CD8-positive, alpha-beta memory T cell (primary cell): ENCODE measurements at regions not wholly inside any gene's neighbourhood (a gene's known extent, or its start where the extent isn't known, plus 50 kb on each side); places are given as distances from the start of the nearest gene placed in this dataset.
"Not testable (repeated sequence)": the region's sequence is repeated elsewhere in the genome, so short reads cannot be mapped to it uniquely, and the experiment has no call there.

Experiments
- CTCF ChIA-PET: fragments of 350-600 bp; sonication (Branson Sonifier 250); formaldehyde crosslinking; loops from one replicate; lab custom pipeline; 2021; ENCODE audit warnings: antibody characterized with exemption; lab: Charles Lee
- POLR2A ChIA-PET: fragments of 350-600 bp; sonication (Branson Sonifier 250); formaldehyde crosslinking; loops from one replicate; lab custom pipeline; 2021; ENCODE audit warnings: antibody characterized with exemption; lab: Charles Lee
- DNase-seq, 5 donors: peaks; one replicate each; pipeline versions ENCODE4 v3.0.0 to v3.0.0-alpha.2; 2020 to 2022; ENCODE audit warnings: mixed read lengths in 1 of 5
- H3K27ac ChIP-seq: one replicate; pipeline ENCODE4 v1.7.0; 2013; ENCODE audit warnings: low read depth, mild to moderate bottlenecking, low read length, moderate library complexity
- H3K27me3 ChIP-seq: 2 replicates; pipeline ENCODE4 v1.7.0; 2013; ENCODE audit warnings: low read length, mild to moderate bottlenecking; ENCODE audit not compliant: insufficient read depth, poor library complexity, severe bottlenecking
- H3K36me3 ChIP-seq: 2 replicates; pipeline ENCODE4 v1.7.0; 2013; ENCODE audit warnings: mild to moderate bottlenecking, low read length, moderate library complexity; ENCODE audit not compliant: insufficient read depth
- H3K4me1 ChIP-seq: 2 replicates; pipeline ENCODE4 v1.7.0; 2013; ENCODE audit warnings: mild to moderate bottlenecking, low read length, moderate library complexity; ENCODE audit not compliant: insufficient read depth
- H3K4me3 ChIP-seq: 2 replicates; pipeline ENCODE4 v1.7.0; 2013; ENCODE audit warnings: mild to moderate bottlenecking, low read length
- H3K9me3 ChIP-seq: 2 replicates; pipeline ENCODE4 v1.7.0; 2013; ENCODE audit warnings: mild to moderate bottlenecking, low read length
- H3K27ac Mint-ChIP-seq, 8 donors: one replicate each; pipeline ENCODE4 v1.8.0; 2020 to 2021; ENCODE audit warnings: mixed read lengths in 8 of 8, mild to moderate bottlenecking in 6 of 8, inconsistent platforms in 3 of 8, moderate library complexity in 3 of 8
- H3K27me3 Mint-ChIP-seq, 2 donors: one replicate each; pipeline ENCODE4 v1.8.0; 2020 to 2021; ENCODE audit warnings: mixed read lengths in 2 of 2, mild to moderate bottlenecking in 1 of 2, moderate library complexity in 1 of 2
- H3K36me3 Mint-ChIP-seq, 3 donors: one replicate each; pipeline ENCODE4 v1.8.0; 2020 to 2021; ENCODE audit warnings: mixed read lengths in 3 of 3, inconsistent platforms in 1 of 3, mild to moderate bottlenecking in 1 of 3
- H3K4me1 Mint-ChIP-seq, 3 donors: one replicate each; pipeline ENCODE4 v1.8.0; 2020 to 2021; ENCODE audit warnings: mixed read lengths in 3 of 3, inconsistent platforms in 1 of 3, mild to moderate bottlenecking in 1 of 3
- H3K4me3 Mint-ChIP-seq, 7 donors: one replicate each; pipeline ENCODE4 v1.8.0; 2020 to 2021; ENCODE audit warnings: mixed read lengths in 7 of 7, mild to moderate bottlenecking in 6 of 7, moderate library complexity in 4 of 7, inconsistent platforms in 2 of 7
- H3K9me3 Mint-ChIP-seq, 5 donors: one replicate each; pipeline ENCODE4 v1.8.0; 2020 to 2022; ENCODE audit warnings: mixed read lengths in 5 of 5, mild to moderate bottlenecking in 3 of 5, moderate library complexity in 2 of 5, inconsistent platforms in 1 of 5

DNA sequence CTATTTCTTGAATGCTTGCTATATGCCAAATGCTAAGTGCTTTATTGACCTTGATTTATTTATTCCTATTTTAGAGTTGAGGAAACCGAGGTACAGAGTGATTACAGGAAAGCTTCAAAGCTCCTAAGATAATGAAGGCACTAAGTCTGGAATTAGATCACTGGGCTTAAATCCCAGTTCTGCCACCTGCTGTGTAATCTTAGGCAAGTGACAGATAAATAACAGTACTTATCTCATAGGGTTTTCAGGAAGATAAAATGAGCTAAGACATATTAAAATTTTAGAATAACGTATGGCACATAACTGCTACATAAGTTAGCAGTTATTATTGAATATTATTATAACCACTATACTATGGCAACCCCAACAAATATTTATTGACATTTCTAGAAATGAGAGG, 843.8 kb downstream of the DTWD2 start:
- Mint-ChIP-seq H3K27me3 (no peaks in the 10 kb centered on the region), H3K27ac (no peak overlapping the region), H3K4me3 (no peak overlapping the region), H3K4me1 (no peaks in the 10 kb centered on the region), H3K9me3 (peaks cover 5 to 25% (median 10%) of the 10 kb centered on the region in 5 donors), H3K36me3 (no peaks in the 10 kb centered on the region)
- POLR2A ChIA-PET = no interaction called here
- H3K27ac ChIP-seq = no peak overlapping the region
- H3K4me1 ChIP-seq = no peaks in the 10 kb centered on the region
- DNase-seq = no peak
- H3K9me3 ChIP-seq = no peaks in the 10 kb centered on the region
- H3K4me3 ChIP-seq = no peak overlapping the region
- H3K36me3 ChIP-seq = no peaks in the 10 kb centered on the region
- CTCF ChIA-PET = no interaction called here
- no peaks in the 10 kb centered on the region for H3K27me3 ChIP-seq

GRCh38 chr5:118139361-118139760, 849.0 kb downstream of the DTWD2 start:
- Histone ChIP-seq H3K4me3 (no peak overlapping the region), H3K36me3 (no peaks in the 10 kb centered on the region), H3K27ac (no peak overlapping the region), H3K9me3 (no peaks in the 10 kb centered on the region), H3K4me1 (no peaks in the 10 kb centered on the region), H3K27me3 (no peaks in the 10 kb centered on the region)
- ChIA-PET CTCF (no interaction called here), POLR2A (no interaction called here)
- Mint-ChIP-seq H3K36me3 (no peaks in the 10 kb centered on the region), H3K4me3 (no peak overlapping the region), H3K9me3 (peaks cover 0 to 16% (median 7%) of the 10 kb centered on the region in 5 donors), H3K4me1 (no peaks in the 10 kb centered on the region), H3K27ac (no peak overlapping the region), H3K27me3 (no peaks in the 10 kb centered on the region)
- no peak for DNase-seq

- Mint-ChIP-seq H3K36me3 (no peaks in the 10 kb centered on the region), H3K4me3 (no peak overlapping the region), H3K27ac (no peak overlapping the region), H3K9me3 (peaks cover 0 to 28% (median 3%) of the 10 kb centered on the region in 5 donors), H3K4me1 (no peaks in the 10 kb centered on the region), H3K27me3 (no peaks in the 10 kb centered on the region)
- H3K4me3 ChIP-seq = no peak overlapping the region
- no peaks in the 10 kb centered on the region for H3K9me3 ChIP-seq
- no peak for DNase-seq
- no peak overlapping the region for H3K27ac ChIP-seq
- H3K4me1 ChIP-seq = no peaks in the 10 kb centered on the region
- POLR2A ChIA-PET = no interaction called here
- CTCF ChIA-PET = no interaction called here
- H3K27me3 ChIP-seq = no peaks in the 10 kb centered on the region
- no peaks in the 10 kb centered on the region for H3K36me3 ChIP-seq
These were observed 862.2 kb downstream of the DTWD2 start for GRCh38 chr5:118126159-118126558.

GRCh38 chr5:118125687-118126086, 862.7 kb downstream of the DTWD2 start:
- H3K4me1 ChIP-seq = no peaks in the 10 kb centered on the region
- H3K9me3 Mint-ChIP-seq = peaks cover 0 to 28% (median 3%) of the 10 kb centered on the region in 5 donors
- DNase-seq = no peak
- H3K27ac ChIP-seq = no peak overlapping the region
- H3K4me3 ChIP-seq = no peak overlapping the region
- H3K36me3 ChIP-seq = no peaks in the 10 kb centered on the region
- H3K27me3 Mint-ChIP-seq = no peaks in the 10 kb centered on the region
- no peaks in the 10 kb centered on the region for H3K4me1 Mint-ChIP-seq
- ChIA-PET POLR2A (no interaction called here), CTCF (no interaction called here)
- H3K4me3 Mint-ChIP-seq = no peak overlapping the region
- H3K36me3 Mint-ChIP-seq = no peaks in the 10 kb centered on the region
- no peaks in the 10 kb centered on the region for H3K27me3 ChIP-seq
- H3K9me3 ChIP-seq = no peaks in the 10 kb centered on the region
- no peak overlapping the region for H3K27ac Mint-ChIP-seq

DNA sequence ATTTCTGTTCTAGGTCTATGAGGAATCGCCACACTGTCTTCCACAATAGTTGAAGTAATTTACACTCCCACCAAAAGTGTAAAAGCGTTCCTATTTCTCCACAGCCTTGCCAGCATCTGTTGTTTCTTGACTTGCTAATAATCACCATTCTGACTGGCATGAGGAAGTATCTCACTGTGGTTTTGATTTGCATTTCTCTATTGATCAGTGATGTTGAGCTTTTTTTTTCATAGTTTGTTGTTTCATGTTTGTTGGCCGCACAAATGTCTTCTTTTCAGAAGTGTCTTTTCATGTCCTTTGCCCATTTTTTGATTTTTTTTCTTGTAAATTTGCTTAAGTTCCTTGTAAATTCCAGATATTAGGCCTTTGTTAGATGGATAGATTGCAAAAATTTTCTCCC, 867.1 kb downstream of the DTWD2 start:
- no peaks in the 10 kb centered on the region for H3K36me3 ChIP-seq
- no peaks in the 10 kb centered on the region for H3K27me3 ChIP-seq
- ChIA-PET CTCF (no interaction called here), POLR2A (no interaction called here)
- no peaks in the 10 kb centered on the region for H3K4me1 ChIP-seq
- Mint-ChIP-seq H3K27ac (no peak overlapping the region), H3K4me1 (no peaks in the 10 kb centered on the region), H3K36me3 (no peaks in the 10 kb centered on the region), H3K27me3 (no peaks in the 10 kb centered on the region), H3K9me3 (peaks cover 0 to 20% (median 7%) of the 10 kb centered on the region in 5 donors), H3K4me3 (no peak overlapping the region)
- no peak overlapping the region for H3K4me3 ChIP-seq
- H3K9me3 ChIP-seq = no peaks in the 10 kb centered on the region
- no peak overlapping the region for H3K27ac ChIP-seq
- DNase-seq = no peak

GRCh38 chr5:118115791-118116190, 872.6 kb downstream of the DTWD2 start:
- Histone ChIP-seq H3K4me1 (no peaks in the 10 kb centered on the region), H3K27me3 (no peaks in the 10 kb centered on the region), H3K27ac (no peak overlapping the region), H3K4me3 (no peak overlapping the region), H3K9me3 (no peaks in the 10 kb centered on the region), H3K36me3 (no peaks in the 10 kb centered on the region)
- POLR2A ChIA-PET = no interaction called here
- no peaks in the 10 kb centered on the region for H3K27me3 Mint-ChIP-seq
- no peak overlapping the region for H3K27ac Mint-ChIP-seq
- H3K4me1 Mint-ChIP-seq = no peaks in the 10 kb centered on the region
- CTCF ChIA-PET = no interaction called here
- no peaks in the 10 kb centered on the region for H3K36me3 Mint-ChIP-seq
- H3K4me3 Mint-ChIP-seq = no peak overlapping the region
- no peak for DNase-seq
- H3K9me3 Mint-ChIP-seq = peaks cover 6 to 9% (median 8%) of the 10 kb centered on the region in 5 donors

DNA sequence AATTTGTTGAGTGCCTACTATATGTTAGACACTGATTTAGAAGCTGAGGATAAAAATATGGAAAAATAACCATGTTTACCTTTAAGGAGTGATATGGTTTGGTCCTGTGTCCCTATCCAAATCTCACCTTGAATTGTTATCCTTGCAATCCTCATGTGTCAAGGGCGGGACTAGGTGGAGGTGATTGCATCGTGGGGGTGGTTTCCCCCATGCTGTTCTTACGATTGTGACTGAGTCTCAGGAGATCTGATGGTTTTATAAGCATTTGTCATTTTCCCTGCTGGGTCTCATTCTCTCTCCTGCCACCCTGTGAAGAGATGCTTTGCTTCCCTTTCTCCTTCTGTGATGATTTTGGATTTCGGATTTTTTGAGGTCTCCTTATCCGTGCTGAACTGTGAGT, 876.4 kb downstream of the DTWD2 start:
- Histone ChIP-seq H3K36me3 (no peaks in the 10 kb centered on the region), H3K27ac (no peak overlapping the region), H3K4me3 (no peak overlapping the region), H3K4me1 (no peaks in the 10 kb centered on the region), H3K27me3 (no peaks in the 10 kb centered on the region), H3K9me3 (no peaks in the 10 kb centered on the region)
- DNase-seq = no peak
- Mint-ChIP-seq H3K27ac (no peak overlapping the region), H3K27me3 (no peaks in the 10 kb centered on the region), H3K9me3 (peaks cover 3 to 7% (median 7%) of the 10 kb centered on the region in 5 donors), H3K4me1 (no peaks in the 10 kb centered on the region), H3K4me3 (no peak overlapping the region), H3K36me3 (no peaks in the 10 kb centered on the region)
- ChIA-PET CTCF (no interaction called here), POLR2A (no interaction called here)

DNA sequence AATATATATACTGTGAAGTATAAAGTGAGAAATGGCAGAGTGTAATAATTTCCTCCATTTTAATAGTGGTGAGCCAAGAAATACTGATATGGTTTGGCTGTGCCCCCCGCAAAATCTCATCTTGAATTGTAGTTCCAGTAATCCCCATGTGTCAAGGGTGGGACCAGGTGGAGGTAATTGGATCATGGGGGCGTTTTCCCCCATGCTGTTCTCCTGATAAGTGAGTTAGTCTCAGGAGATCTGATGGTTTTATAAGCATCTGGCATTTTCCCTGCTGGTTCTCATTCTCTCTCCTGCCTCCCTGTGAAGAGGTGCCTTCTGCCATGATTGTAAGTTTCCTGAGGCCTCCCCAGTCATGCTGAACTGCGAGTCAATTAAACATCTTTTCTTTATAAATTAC, 881.1 kb downstream of the DTWD2 start:
- H3K27me3 ChIP-seq, POLR2A ChIA-PET, H3K4me1 ChIP-seq, H3K27me3 Mint-ChIP-seq, H3K4me3 Mint-ChIP-seq, CTCF ChIA-PET, H3K27ac Mint-ChIP-seq, H3K4me1 Mint-ChIP-seq, H3K36me3 Mint-ChIP-seq, H3K27ac ChIP-seq, H3K4me3 ChIP-seq, H3K9me3 ChIP-seq, DNase-seq, H3K36me3 ChIP-seq: not testable (repeated sequence)
- peaks cover 2 to 19% (median 4%) of the 10 kb centered on the region in 5 donors for H3K9me3 Mint-ChIP-seq

GRCh38 chr5:118098716-118099115, 889.6 kb downstream of the DTWD2 start:
- Mint-ChIP-seq H3K27ac (no peak overlapping the region), H3K4me1 (no peaks in the 10 kb centered on the region), H3K27me3 (no peaks in the 10 kb centered on the region), H3K4me3 (no peak overlapping the region), H3K9me3 (peaks cover 2 to 48% (median 6%) of the 10 kb centered on the region in 5 donors), H3K36me3 (no peaks in the 10 kb centered on the region)
- no peaks in the 10 kb centered on the region for H3K9me3 ChIP-seq
- no peak overlapping the region for H3K27ac ChIP-seq
- H3K27me3 ChIP-seq = no peaks in the 10 kb centered on the region
- POLR2A ChIA-PET = no interaction called here
- H3K36me3 ChIP-seq = no peaks in the 10 kb centered on the region
- H3K4me3 ChIP-seq = no peak overlapping the region
- DNase-seq = no peak
- CTCF ChIA-PET = interaction anchor here (1.0 kb wide), 1 partner anchor 12 kb away, joined by 3 read pairs; no protein-coding TSS in a partner anchor
- H3K4me1 ChIP-seq = no peaks in the 10 kb centered on the region
